ENCODE measurements at regions not wholly inside any gene's neighbourhood (a gene's known extent, or its start where the extent isn't known, plus 50 kb on each side); places are given as distances from the start of the nearest gene placed in this dataset.

DNA sequence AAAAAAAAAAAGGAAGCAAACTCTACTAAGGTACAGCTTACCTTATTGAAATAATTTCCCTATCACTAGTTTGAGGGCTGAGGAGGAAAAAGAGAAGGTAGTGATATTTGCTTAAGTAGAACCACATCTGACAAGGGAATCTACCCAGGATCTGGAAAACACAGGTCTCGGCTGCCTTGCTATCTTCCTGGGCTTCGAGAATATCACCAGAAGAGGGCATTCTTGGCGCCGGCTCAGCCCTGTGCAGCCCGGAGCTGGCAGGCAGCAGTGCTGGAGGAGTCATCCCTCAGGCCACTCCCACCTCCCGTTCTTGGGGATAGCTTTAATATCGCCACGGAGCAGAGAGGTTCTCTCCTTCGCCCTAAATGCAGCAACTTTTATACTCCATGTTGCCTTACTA lies 1181.2 kb downstream of the VRK1 start:
- TF ChIP-seq EP300 (IDR thresholded peaks at IDR 0.05; ENCODE audit: borderline replicate concordance) (no peak), FOXM1 (IDR thresholded peaks at IDR 0.05; ENCODE audit: borderline replicate concordance, low read depth) (no peak), CEBPB (IDR thresholded peaks at IDR 0.05) (no peak), TAF1 (IDR thresholded peaks at IDR 0.05; ENCODE audit: low read depth) (no peak), ZBTB7A (IDR thresholded peaks at IDR 0.05; ENCODE audit: low read depth) (no peak), RAD21 (IDR thresholded peaks at IDR 0.05; ENCODE audit: low read depth) (no peak), TCF12 (IDR thresholded peaks at IDR 0.05; ENCODE audit: low read depth) (no peak)
- TF ChIP-seq, protein P1, sequence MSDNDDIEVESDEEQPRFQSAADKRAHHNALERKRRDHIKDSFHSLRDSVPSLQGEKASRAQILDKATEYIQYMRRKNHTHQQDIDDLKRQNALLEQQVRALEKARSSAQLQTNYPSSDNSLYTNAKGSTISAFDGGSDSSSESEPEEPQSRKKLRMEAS (IDR thresholded peaks at IDR 0.05): no peak
